Mesendoderm (in vitro differentiated cells): ENCODE measurements at regions not wholly inside any gene's neighbourhood (a gene's known extent, or its start where the extent isn't known, plus 50 kb on each side); places are given as distances from the start of the nearest gene placed in this dataset.
A peak's percentile ranks its signal among the peaks of the same experiment; 100 is the strongest.

Experiments used
- DNase-seq: peaks from one replicate; pipeline ENCODE4 v3.0.0; 2013
- H2AK5ac ChIP-seq: 2 replicates; pipeline ENCODE4 v1.6.1; 2013; ENCODE audit warnings: low read length, inconsistent platforms
- H2BK120ac ChIP-seq: 2 replicates; pipeline ENCODE4 v1.6.1; 2013; ENCODE audit warnings: low read depth, mild to moderate bottlenecking, low read length, moderate library complexity, mixed read lengths
- H2BK15ac ChIP-seq: replicated peaks from 2 replicates; pipeline ENCODE4 v1.6.1; 2013; ENCODE audit warnings: low read depth, mild to moderate bottlenecking, moderate library complexity
- H2BK5ac ChIP-seq: 2 replicates; pipeline ENCODE4 v1.6.1; 2013; ENCODE audit warnings: low read length, inconsistent platforms
- H3K18ac ChIP-seq: 2 replicates; pipeline ENCODE4 v1.6.1; 2013; ENCODE audit warnings: mild to moderate bottlenecking, low read length, mixed read lengths
- H3K23ac ChIP-seq: one replicate; pipeline ENCODE4 v1.6.1; 2013; ENCODE audit warnings: low read length
- H3K27ac ChIP-seq: 2 replicates; pipeline ENCODE4 v1.5.1; 2013; ENCODE audit warnings: low read depth, mild to moderate bottlenecking, inconsistent platforms, low read length, moderate library complexity
- H3K27me3 ChIP-seq: 2 replicates; pipeline ENCODE4 v1.6.1; 2013; ENCODE audit warnings: low read length, control low read depth, mild to moderate bottlenecking, inconsistent platforms; ENCODE audit not compliant: insufficient read depth, poor library complexity
- H3K36me3 ChIP-seq: 2 replicates; pipeline ENCODE4 v1.6.1; 2013; ENCODE audit warnings: low read length, inconsistent platforms; ENCODE audit not compliant: control insufficient read depth, insufficient read depth
- H3K4ac ChIP-seq: one replicate; pipeline ENCODE4 v1.6.1; 2013; ENCODE audit warnings: low read depth, mild to moderate bottlenecking, low read length, moderate library complexity
- H3K4me1 ChIP-seq: 2 replicates; pipeline ENCODE4 v1.6.1; 2013; ENCODE audit warnings: low read depth, low read length, inconsistent platforms; ENCODE audit not compliant: control insufficient read depth
- H3K4me2 ChIP-seq: 2 replicates; pipeline ENCODE4 v1.6.1; 2013; ENCODE audit warnings: low read length
- H3K4me3 ChIP-seq: 2 replicates; pipeline ENCODE4 v1.5.1; 2013; ENCODE audit warnings: mild to moderate bottlenecking, low read length
- H3K56ac ChIP-seq: one replicate; pipeline ENCODE4 v1.6.1; 2013; ENCODE audit warnings: low read length
- H3K79me1 ChIP-seq: 2 replicates; pipeline ENCODE4 v1.6.1; 2013; ENCODE audit warnings: low read length, inconsistent platforms
- H3K79me2 ChIP-seq: 2 replicates; pipeline ENCODE4 v1.6.1; 2013; ENCODE audit warnings: mild to moderate bottlenecking, low read length; ENCODE audit not compliant: control insufficient read depth, insufficient read depth
- H3K9ac ChIP-seq: 2 replicates; pipeline ENCODE4 v1.6.1; 2013; ENCODE audit warnings: low read length, inconsistent platforms
- H4K5ac ChIP-seq: one replicate; pipeline ENCODE4 v1.6.1; 2013; ENCODE audit warnings: low read length
- H4K8ac ChIP-seq: one replicate; pipeline ENCODE4 v1.6.1; 2013; ENCODE audit warnings: low read depth, mild to moderate bottlenecking, control low read depth, low read length, moderate library complexity
- WGBS: extraction: QIAGEN DNeasy Blood & Tissue Kit; methylation state at CpG from one replicate; pipeline ENCODE4 v1.1.7; 2013; ENCODE audit warnings: low lambda C conversion rate, missing lambda C conversion rate; ENCODE audit not compliant: insufficient coverage; ENCODE audit errors: extremely low coverage; 5-methylcytosine and 5-hydroxymethylcytosine counted together

GRCh38 chrX:88072339-88073030 is 554.9 kb downstream of the KLHL4 start:
- Histone ChIP-seq H3K79me2 (no peaks in the 10 kb centered on the region), H3K36me3 (no peaks in the 10 kb centered on the region), H3K23ac (no peak overlapping the region), H4K5ac (no peak overlapping the region), H3K4me2 (no peak overlapping the region), H3K4ac (no peak overlapping the region), H3K9ac (no peak overlapping the region), H2BK15ac (no peak overlapping the region), H4K8ac (no peak overlapping the region), H2BK120ac (no peak overlapping the region), H3K56ac (no peak overlapping the region), H3K27ac (no peak overlapping the region), H2BK5ac (no peak overlapping the region), H2AK5ac (no peak overlapping the region), H3K4me3 (no peak overlapping the region), H3K79me1 (no peaks in the 10 kb centered on the region), H3K4me1 (no peaks in the 10 kb centered on the region), H3K27me3 (no peaks in the 10 kb centered on the region), H3K18ac (no peak overlapping the region)
- DNase-seq: no peak
- WGBS: no CpG with 5 or more reads among the region's 2 CpGs

- no peak overlapping the region for H3K9ac ChIP-seq
- H4K5ac ChIP-seq: no peak overlapping the region
- H3K23ac ChIP-seq: no peak overlapping the region
- no peak overlapping the region for H2BK120ac ChIP-seq
- H3K36me3 ChIP-seq: no peaks in the 10 kb centered on the region
- H3K27ac ChIP-seq: no peak overlapping the region
- H3K79me1 ChIP-seq: no peaks in the 10 kb centered on the region
- no peak overlapping the region for H3K4me2 ChIP-seq
- H3K4ac ChIP-seq: no peak overlapping the region
- no peaks in the 10 kb centered on the region for H3K27me3 ChIP-seq
- no peak overlapping the region for H3K4me3 ChIP-seq
- DNase-seq: no peak
- no peaks in the 10 kb centered on the region for H3K79me2 ChIP-seq
- no peak overlapping the region for H2AK5ac ChIP-seq
- H3K18ac ChIP-seq: no peak overlapping the region
- no peak overlapping the region for H2BK5ac ChIP-seq
- no peak overlapping the region for H2BK15ac ChIP-seq
- no CpG with 5 or more reads among the region's 2 CpGs for WGBS
- no peak overlapping the region for H3K56ac ChIP-seq
- H4K8ac ChIP-seq: no peak overlapping the region
- no peaks in the 10 kb centered on the region for H3K4me1 ChIP-seq
These were observed 584.4 kb downstream of the KLHL4 start for GRCh38 chrX:88101968-88102367.

- no CpG with 5 or more reads among the region's 3 CpGs for whole genome bisulfite sequencing
- Histone ChIP-seq H3K36me3 (no peaks in the 10 kb centered on the region), H3K79me1 (no peaks in the 10 kb centered on the region), H3K79me2 (no peaks in the 10 kb centered on the region), H3K4me1 (no peaks in the 10 kb centered on the region), H2BK15ac (no peak overlapping the region), H3K23ac (no peak overlapping the region), H3K27ac (no peak overlapping the region), H3K4ac (no peak overlapping the region), H4K5ac (no peak overlapping the region), H3K4me2 (no peak overlapping the region), H3K27me3 (no peaks in the 10 kb centered on the region), H3K18ac (no peak overlapping the region), H4K8ac (no peak overlapping the region), H2BK5ac (no peak overlapping the region), H3K9ac (no peak overlapping the region), H2AK5ac (no peak overlapping the region), H3K56ac (no peak overlapping the region), H2BK120ac (no peak overlapping the region), H3K4me3 (no peak overlapping the region)
- DNase-seq: peak; percentile 6
These were observed 611.3 kb upstream of the CPXCR1 start for GRCh38 chrX:88135735-88136134.

GRCh38 chrX:88136328-88136727 is 610.7 kb upstream of the CPXCR1 start:
- H4K5ac ChIP-seq: no peak overlapping the region
- H3K9ac ChIP-seq: no peak overlapping the region
- no peak overlapping the region for H2BK120ac ChIP-seq
- H3K36me3 ChIP-seq: no peaks in the 10 kb centered on the region
- no peak overlapping the region for H3K56ac ChIP-seq
- H3K23ac ChIP-seq: no peak overlapping the region
- no peak overlapping the region for H3K4me2 ChIP-seq
- no peaks in the 10 kb centered on the region for H3K4me1 ChIP-seq
- no peaks in the 10 kb centered on the region for H3K79me2 ChIP-seq
- peak; percentile 1 for DNase-seq
- WGBS: no CpG with 5 or more reads among the region's 3 CpGs
- H2BK15ac ChIP-seq: no peak overlapping the region
- H2AK5ac ChIP-seq: no peak overlapping the region
- H3K27me3 ChIP-seq: no peaks in the 10 kb centered on the region
- no peak overlapping the region for H3K4me3 ChIP-seq
- H3K18ac ChIP-seq: no peak overlapping the region
- H4K8ac ChIP-seq: no peak overlapping the region
- no peak overlapping the region for H3K4ac ChIP-seq
- no peak overlapping the region for H3K27ac ChIP-seq
- H3K79me1 ChIP-seq: no peaks in the 10 kb centered on the region
- no peak overlapping the region for H2BK5ac ChIP-seq

GRCh38 chrX:88146577-88146976 is 600.4 kb upstream of the CPXCR1 start:
- no peak overlapping the region for H3K56ac ChIP-seq
- no peak overlapping the region for H3K9ac ChIP-seq
- H2BK5ac ChIP-seq: no peak overlapping the region
- H3K36me3 ChIP-seq: no peaks in the 10 kb centered on the region
- H3K27ac ChIP-seq: no peak overlapping the region
- no peak overlapping the region for H3K4me3 ChIP-seq
- H2BK120ac ChIP-seq: no peak overlapping the region
- H3K79me1 ChIP-seq: no peaks in the 10 kb centered on the region
- no CpG with 5 or more reads among the region's 1 CpG for WGBS
- H2AK5ac ChIP-seq: no peak overlapping the region
- H4K5ac ChIP-seq: no peak overlapping the region
- no peak for DNase-seq
- H3K27me3 ChIP-seq: no peaks in the 10 kb centered on the region
- no peak overlapping the region for H3K18ac ChIP-seq
- no peak overlapping the region for H3K4ac ChIP-seq
- no peak overlapping the region for H3K23ac ChIP-seq
- H2BK15ac ChIP-seq: no peak overlapping the region
- no peak overlapping the region for H3K4me2 ChIP-seq
- no peak overlapping the region for H4K8ac ChIP-seq
- H3K79me2 ChIP-seq: no peaks in the 10 kb centered on the region
- H3K4me1 ChIP-seq: no peaks in the 10 kb centered on the region

- Histone ChIP-seq H3K18ac (no peak overlapping the region), H3K79me2 (no peaks in the 10 kb centered on the region), H4K8ac (no peak overlapping the region), H3K27me3 (no peaks in the 10 kb centered on the region), H4K5ac (no peak overlapping the region), H3K4me2 (no peak overlapping the region), H2BK5ac (no peak overlapping the region), H2BK15ac (no peak overlapping the region), H2AK5ac (no peak overlapping the region), H3K4me1 (no peaks in the 10 kb centered on the region), H3K23ac (no peak overlapping the region), H3K36me3 (no peaks in the 10 kb centered on the region), H3K4ac (no peak overlapping the region), H3K56ac (no peak overlapping the region), H3K79me1 (no peaks in the 10 kb centered on the region), H3K9ac (no peak overlapping the region), H2BK120ac (no peak overlapping the region), H3K27ac (no peak overlapping the region), H3K4me3 (no peak overlapping the region)
- no CpG with 5 or more reads among the region's 3 CpGs for WGBS
- peak; percentile 5 for DNase-seq
These were observed 576.5 kb upstream of the CPXCR1 start for GRCh38 chrX:88170553-88170952.
